ENCODE measurements at regions not wholly inside any gene's neighbourhood (a gene's known extent, or its start where the extent isn't known, plus 50 kb on each side); places are given as distances from the start of the nearest gene placed in this dataset.

DNA sequence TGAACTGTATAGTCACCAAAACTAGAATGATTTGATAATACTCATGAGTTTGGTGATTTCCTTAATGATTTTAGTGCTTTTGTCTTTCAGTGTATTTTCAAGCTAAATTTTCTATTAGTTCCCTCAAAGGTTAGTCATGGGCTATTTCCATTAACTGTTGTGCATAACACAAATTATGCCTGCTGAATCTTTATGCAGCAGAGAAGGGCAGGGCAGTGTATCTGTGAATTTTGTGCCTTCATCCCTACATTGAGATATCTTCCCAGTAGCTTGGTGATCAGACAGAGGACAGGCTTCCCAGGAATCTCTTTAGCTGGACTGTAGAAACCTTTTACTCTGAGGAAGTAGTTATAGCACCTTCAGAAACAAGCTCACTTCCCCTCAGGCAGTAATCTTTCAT, 1036.9 kb downstream of the EFNA5 start:
- TF ChIP-seq, protein P1, sequence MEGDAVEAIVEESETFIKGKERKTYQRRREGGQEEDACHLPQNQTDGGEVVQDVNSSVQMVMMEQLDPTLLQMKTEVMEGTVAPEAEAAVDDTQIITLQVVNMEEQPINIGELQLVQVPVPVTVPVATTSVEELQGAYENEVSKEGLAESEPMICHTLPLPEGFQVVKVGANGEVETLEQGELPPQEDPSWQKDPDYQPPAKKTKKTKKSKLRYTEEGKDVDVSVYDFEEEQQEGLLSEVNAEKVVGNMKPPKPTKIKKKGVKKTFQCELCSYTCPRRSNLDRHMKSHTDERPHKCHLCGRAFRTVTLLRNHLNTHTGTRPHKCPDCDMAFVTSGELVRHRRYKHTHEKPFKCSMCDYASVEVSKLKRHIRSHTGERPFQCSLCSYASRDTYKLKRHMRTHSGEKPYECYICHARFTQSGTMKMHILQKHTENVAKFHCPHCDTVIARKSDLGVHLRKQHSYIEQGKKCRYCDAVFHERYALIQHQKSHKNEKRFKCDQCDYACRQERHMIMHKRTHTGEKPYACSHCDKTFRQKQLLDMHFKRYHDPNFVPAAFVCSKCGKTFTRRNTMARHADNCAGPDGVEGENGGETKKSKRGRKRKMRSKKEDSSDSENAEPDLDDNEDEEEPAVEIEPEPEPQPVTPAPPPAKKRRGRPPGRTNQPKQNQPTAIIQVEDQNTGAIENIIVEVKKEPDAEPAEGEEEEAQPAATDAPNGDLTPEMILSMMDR (IDR thresholded peaks at IDR 0.05), result no peak
- TF ChIP-seq POLR2A (IDR thresholded peaks at IDR 0.05), result no peak
